Vagina (tissue), 2 donors: ENCODE measurements at regions not wholly inside any gene's neighbourhood (a gene's known extent, or its start where the extent isn't known, plus 50 kb on each side); places are given as distances from the start of the nearest gene placed in this dataset.

Source experiments
- POLR2A ChIP-seq, 2 donors: fragments of 450-650 bp; IDR thresholded peaks; one replicate each; pipeline ENCODE4 v1.6.1; 2017; ENCODE audit warnings: antibody characterized with exemption in 2 of 2, mild to moderate bottlenecking in 2 of 2, moderate library complexity in 2 of 2
- POLR2AphosphoS5 ChIP-seq, 2 donors: sonication (generic); formaldehyde crosslinking; IDR thresholded peaks; one replicate each; pipeline ENCODE4 v1.9.0; 2017; ENCODE audit warnings: antibody characterized with exemption in 2 of 2, mild to moderate bottlenecking in 2 of 2, low read depth in 1 of 2; ENCODE audit not compliant: insufficient read depth in 1 of 2

DNA sequence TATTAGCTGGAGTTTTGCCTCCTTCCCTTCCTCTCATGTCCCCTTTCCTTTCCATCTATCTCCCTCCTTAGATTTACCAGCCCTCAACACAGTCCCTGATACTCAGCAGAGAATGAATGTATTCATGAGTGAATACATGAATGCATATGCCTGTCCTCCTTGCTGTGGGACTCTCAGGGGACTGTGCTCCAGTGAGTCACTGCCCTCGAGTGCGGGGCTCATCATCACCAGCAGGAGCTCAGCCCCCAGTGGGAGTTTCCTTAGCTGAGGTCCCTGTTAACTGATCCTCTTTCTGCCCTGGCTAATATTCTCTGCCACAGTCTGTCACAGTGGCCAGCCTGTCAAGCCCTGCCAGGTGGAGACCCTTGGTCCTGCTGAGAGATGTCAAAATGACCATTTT is 104.9 kb upstream of the LHCGR start:
- TF ChIP-seq POLR2A (IDR thresholded peaks at IDR 0.05) (no peak), POLR2AphosphoS5 (IDR thresholded peaks at IDR 0.05; ENCODE audit: insufficient read depth in 1 of 2, low read depth in 1 of 2) (no peak)
